GM23248 (cell line): ENCODE measurements at regions not wholly inside any gene's neighbourhood (a gene's known extent, or its start where the extent isn't known, plus 50 kb on each side); places are given as distances from the start of the nearest gene placed in this dataset.

Experiments
- EZH2 ChIP-seq: fragments of 200-600 bp; sonication (generic); IDR thresholded peaks from 2 replicates; pipeline ENCODE4 v1.6.1; 2018; ENCODE audit warnings: antibody characterized with exemption, mild to moderate bottlenecking; ENCODE audit not compliant: insufficient read depth, poor library complexity, severe bottlenecking
- EZH2phosphoT487 ChIP-seq: fragments of 200-600 bp; sonication (generic); IDR thresholded peaks from 2 replicates; pipeline ENCODE4 v1.6.1; 2018; ENCODE audit warnings: antibody characterized with exemption, moderate library complexity, mild to moderate bottlenecking, low read depth; ENCODE audit not compliant: insufficient read depth

GRCh38 chr17:45703806-45704205 is 80.3 kb upstream of the CRHR1 start:
- TF ChIP-seq EZH2phosphoT487 (no peak), EZH2 (no peak)
